ENCODE measurements at regions not wholly inside any gene's neighbourhood (a gene's known extent, or its start where the extent isn't known, plus 50 kb on each side); places are given as distances from the start of the nearest gene placed in this dataset.
"Not testable (repeated sequence)": the region's sequence is repeated elsewhere in the genome, so short reads cannot be mapped to it uniquely, and the experiment has no call there.

DNA sequence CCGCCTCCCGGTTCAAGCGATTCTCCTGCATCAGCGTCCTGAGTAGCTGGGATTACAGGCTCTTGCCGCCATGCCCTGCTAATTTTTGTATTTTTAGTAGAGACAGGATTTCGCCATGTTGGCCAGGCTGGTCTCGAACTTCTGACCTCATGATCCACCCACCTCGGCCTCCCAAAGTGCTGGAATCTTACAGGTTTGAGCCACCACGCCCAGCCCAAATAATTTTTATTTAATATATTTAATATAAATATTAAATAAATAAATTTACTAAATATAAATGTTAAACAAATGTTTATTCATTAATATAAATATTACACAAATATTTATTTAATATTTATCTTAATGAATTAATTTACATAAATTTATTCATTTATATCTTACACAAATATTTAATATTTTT is 120.2 kb downstream of the SHOX start:
- DNase-seq (ENCODE audit: low spot score): no peak
- no peak for FAIRE-seq

- DNase-seq (ENCODE audit: low spot score) (no peak), FAIRE-seq (no peak)
Measured at GRCh38 chrX:750263-750662, 119.7 kb downstream of the SHOX start.

GRCh38 chrX:747176-747575 is 116.6 kb downstream of the SHOX start:
- no peak for FAIRE-seq
- no peak for DNase-seq (ENCODE audit: low spot score)

- no peak for DNase-seq (ENCODE audit: low spot score)
- FAIRE-seq: no peak
Measured at GRCh38 chrX:739611-740010, 109.0 kb downstream of the SHOX start.

- not testable (repeated sequence) for FAIRE-seq; DNase-seq (ENCODE audit: low spot score)
Measured at GRCh38 chrX:737021-737420, 106.4 kb downstream of the SHOX start.

GRCh38 chrX:734362-734761 is 103.8 kb downstream of the SHOX start:
- DNase-seq (ENCODE audit: low spot score): no peak
- FAIRE-seq: no peak

- FAIRE-seq: no peak
- no peak for DNase-seq (ENCODE audit: low spot score)
Measured at GRCh38 chrX:733961-734360, 103.4 kb downstream of the SHOX start.

- FAIRE-seq: no peak
Measured at GRCh38 chrX:729583-730409, 99.2 kb downstream of the SHOX start.

GRCh38 chrX:729101-729500 is 98.5 kb downstream of the SHOX start:
- not testable (repeated sequence) for DNase-seq (ENCODE audit: low spot score); FAIRE-seq

More at GRCh38 chrX:729583-730409, 99.2 kb downstream of the SHOX start:
- DNase-seq (ENCODE audit: low spot score): no peak

DNA sequence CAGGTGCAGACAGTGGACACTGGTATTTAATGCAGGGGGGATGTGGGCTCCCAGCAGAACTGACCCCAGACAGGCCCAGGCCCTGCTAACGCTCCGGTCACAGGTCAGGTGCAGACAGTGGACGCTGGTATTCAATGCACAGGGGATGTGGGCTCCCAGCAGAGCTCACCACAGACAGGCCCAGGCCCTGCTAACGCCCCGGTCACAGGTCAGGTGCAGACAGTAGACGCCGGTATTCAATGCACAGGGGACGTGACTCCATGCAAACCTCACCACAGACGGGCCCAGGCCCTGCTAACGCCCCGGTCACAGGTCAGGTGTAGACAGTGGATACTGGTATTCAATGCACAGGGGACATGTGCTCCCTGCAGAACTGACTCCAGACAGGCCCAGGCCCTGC is 98.0 kb downstream of the SHOX start:
- DNase-seq (ENCODE audit: low spot score); FAIRE-seq: not testable (repeated sequence)

DNA sequence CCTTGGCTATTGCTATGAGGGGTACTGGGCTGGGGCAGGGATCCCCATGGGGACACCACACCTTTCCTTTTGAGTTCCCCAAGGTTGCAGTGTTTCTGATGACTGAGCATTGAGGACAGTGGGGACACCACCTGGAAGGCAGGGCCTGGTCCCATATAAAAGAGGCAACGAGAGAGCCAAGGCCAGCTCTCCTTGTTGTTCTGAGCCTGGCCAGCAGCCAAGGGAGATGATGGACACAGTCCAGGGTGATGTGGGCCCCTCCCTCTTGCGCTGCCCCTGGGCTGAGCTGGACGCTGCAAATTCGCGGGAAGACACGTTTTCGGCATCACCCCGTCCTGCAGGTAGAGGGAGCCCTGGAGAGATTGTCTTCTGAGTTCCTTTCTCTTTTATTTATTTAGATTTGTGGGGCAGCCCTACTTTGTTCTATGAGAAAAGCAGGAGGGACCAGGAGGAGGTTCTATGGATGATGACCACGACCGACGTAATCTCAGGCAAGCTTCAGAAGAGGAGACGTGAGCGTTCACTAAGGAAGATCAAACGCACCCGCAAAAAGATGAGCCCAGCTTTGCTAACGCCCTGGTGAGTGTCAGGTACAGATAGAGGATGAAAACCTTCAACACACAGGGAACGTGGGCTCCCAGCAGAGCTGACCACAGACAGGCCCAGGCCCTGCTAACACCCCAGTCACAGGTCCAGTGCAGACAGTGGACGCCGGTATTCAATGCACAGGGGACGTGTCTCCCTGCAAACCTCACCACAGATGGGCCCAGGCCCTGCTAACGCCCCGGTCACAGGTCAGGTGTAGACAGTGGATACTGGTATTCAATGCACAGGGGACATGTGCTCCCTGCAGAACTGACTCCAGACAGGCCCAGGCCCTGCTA is 97.4 kb downstream of the SHOX start:
- no peak for DNase-seq (ENCODE audit: low spot score)

DNA sequence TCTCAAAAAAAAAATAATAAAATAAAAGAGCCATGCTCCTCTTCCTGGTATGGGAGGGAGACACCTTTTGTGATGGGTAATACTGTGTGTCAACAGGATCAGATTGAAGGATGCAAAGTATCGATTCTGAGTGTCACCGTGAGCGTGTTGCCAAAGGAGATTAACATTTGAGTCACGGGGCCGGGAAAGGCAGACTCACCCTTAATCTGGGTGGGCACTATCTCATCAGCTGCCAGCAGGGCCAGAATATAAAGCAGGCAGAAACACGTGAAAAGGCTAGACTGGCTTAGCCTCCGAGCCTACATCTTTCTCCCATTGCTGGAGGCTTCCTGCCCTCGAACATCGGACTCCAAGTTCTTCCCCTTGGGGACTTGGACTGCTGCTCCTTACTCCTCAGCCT is 95.4 kb downstream of the SHOX start:
- FAIRE-seq (no peak), DNase-seq (ENCODE audit: low spot score) (no peak)

More for the DNA sequence above, 97.4 kb downstream of the SHOX start:
- FAIRE-seq: no peak

GRCh38 chrX:724256-724655 is 93.7 kb downstream of the SHOX start:
- DNase-seq (ENCODE audit: low spot score) (no peak), FAIRE-seq (no peak)

DNA sequence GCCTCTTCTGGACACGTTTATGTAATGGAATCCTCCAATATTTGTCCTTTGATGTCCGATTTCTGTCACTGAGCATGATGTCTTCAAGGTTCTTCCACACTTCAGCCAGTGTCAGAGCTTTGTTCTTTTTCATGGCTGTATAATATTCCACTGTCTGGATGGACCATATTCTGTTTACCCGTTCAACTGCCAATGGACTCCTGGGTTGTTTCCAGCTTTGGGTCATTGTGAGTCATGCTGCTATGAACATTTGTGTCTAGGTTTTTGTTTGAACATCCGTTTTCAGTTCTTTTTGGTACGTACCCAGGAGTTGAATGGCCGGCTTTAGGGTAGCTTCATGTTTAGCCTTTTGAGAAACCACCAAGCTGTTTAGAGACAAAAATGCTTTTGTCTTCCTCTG is 93.2 kb downstream of the SHOX start:
- FAIRE-seq (no peak), DNase-seq (ENCODE audit: low spot score) (no peak)

GRCh38 chrX:721354-721753 is 90.8 kb downstream of the SHOX start:
- FAIRE-seq: no peak
- DNase-seq (ENCODE audit: low spot score): no peak

GRCh38 chrX:720825-721224 is 90.2 kb downstream of the SHOX start:
- no peak for FAIRE-seq
- DNase-seq (ENCODE audit: low spot score): no peak

DNA sequence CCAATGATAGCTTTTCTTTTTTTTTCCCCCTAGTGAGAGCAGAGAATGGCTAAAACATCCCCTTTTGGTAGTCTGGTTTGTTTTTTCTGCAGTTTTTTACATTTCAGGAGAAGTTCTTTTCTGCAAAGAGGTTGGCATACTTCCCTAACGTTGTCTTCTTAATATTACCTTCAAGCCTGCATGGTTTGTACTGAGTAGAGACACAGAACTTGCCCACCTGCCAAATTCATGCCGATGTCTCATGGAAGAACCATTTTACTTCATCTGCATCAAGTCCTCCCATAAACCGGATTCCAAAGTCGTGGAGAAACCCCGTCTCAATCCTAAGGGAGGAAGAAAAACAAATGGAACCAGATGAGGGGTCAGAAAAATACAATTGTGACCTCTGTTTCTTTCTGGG is 89.7 kb downstream of the SHOX start:
- DNase-seq (ENCODE audit: low spot score): no peak
- no peak for FAIRE-seq

DNA sequence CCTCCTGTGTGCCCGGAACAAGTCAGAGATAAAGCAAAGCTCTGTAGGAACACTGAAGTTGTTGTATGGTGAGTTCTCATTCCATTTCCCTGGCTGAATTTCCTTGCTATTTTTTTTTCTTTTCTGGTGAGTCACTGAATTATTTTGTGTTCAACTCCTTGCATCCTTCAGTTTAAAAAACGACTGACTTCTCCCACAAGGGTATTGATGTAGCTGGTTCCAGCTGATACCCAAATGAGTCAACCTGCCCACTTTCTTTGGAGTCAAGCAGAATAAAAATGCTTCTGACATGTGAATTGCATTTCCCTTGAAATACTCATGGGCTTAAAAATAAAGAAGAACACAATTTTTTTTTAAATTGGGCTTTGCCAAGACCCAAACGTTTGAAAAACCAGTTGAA is 85.5 kb downstream of the SHOX start:
- DNase-seq (ENCODE audit: low spot score): no peak
- FAIRE-seq: no peak

DNA sequence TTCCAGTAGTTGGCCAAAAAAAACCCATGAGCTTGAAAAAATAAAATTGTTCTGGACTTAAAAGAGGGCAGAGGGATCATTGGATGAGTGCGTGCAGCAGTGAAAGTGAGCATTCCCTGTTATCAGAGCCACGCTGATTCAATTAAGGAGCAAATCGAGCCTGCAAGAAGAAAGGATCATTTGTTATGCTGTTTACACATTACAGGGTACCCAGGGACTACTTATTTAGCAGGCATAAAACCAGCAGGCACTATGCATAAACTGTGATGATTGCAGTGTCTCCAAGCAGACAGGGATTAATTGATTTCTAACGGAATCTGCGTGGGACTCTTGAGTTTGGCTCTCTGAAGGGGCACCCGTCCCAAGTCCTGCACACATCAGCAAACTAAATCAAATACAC is 83.5 kb downstream of the SHOX start:
- no peak for FAIRE-seq
- DNase-seq (ENCODE audit: low spot score): no peak
